Renal cortex interstitium (tissue), 11 donors: ENCODE measurements at regions not wholly inside any gene's neighbourhood (a gene's known extent, or its start where the extent isn't known, plus 50 kb on each side); places are given as distances from the start of the nearest gene placed in this dataset.
"Not testable (repeated sequence)": the region's sequence is repeated elsewhere in the genome, so short reads cannot be mapped to it uniquely, and the experiment has no call there.

Experiments used
- DNase-seq, 11 donors: peaks; one replicate each; pipeline ENCODE4 v3.0.0-alpha.2; 2013; ENCODE audit warnings: low read depth in 9 of 11, low spot score in 4 of 11; ENCODE audit errors: extremely low read depth in 1 of 11

- no peak for DNase-seq
Observed at GRCh38 chr18:8911408-8912340, 190.8 kb upstream of the NDUFV2 start.

DNA sequence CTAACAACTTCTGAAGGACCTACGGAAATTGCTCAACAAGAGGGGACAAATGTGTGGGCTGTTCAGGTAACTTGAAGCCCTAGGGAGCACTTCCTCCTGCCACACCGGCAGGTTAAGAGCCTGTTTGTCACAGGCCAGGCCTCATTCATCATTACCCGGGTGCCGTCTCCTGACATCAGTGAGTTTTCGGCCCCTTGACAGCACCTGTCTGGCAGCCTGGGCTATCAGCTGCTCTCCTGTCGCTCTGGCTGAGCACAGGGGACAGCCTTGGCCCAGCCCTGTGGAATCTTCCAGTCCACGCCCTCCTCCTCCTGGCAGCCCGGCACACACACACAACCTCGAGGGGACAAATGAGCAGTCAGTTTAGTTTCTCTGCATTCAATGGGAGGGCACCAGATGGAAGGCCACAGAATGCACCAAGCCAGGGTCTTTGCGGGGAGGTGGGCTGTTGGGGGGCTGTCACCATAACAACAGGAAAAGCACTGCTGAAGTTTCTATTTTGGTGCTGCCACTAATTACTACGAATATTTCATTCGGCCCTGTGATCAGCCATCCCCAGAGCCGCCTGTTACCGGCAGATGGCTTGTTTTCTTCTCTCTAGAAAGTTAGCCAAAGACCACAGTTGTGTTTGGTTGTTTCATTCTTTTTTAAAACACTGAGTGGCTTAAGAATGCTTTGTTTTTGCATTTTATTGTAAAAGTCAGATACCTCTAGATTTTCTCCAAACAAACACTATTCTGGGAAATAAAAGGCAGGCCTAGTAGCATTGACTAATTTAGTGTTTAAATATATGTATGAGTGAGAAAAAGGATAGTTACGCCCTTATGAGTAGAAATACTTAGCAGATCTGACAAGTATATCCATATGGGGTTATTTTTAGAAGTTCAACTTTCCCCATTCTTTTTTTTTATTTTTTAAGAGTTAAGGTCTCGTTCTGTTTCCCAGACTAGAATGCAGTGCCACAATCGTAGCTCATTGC lies 189.9 kb upstream of the NDUFV2 start:
- peak in 5 of 11 donors; percentile 34 to 62 (median 53) for DNase-seq

GRCh38 chr18:8913606-8914403 lies 188.7 kb upstream of the NDUFV2 start:
- DNase-seq, result not testable (repeated sequence)

DNA sequence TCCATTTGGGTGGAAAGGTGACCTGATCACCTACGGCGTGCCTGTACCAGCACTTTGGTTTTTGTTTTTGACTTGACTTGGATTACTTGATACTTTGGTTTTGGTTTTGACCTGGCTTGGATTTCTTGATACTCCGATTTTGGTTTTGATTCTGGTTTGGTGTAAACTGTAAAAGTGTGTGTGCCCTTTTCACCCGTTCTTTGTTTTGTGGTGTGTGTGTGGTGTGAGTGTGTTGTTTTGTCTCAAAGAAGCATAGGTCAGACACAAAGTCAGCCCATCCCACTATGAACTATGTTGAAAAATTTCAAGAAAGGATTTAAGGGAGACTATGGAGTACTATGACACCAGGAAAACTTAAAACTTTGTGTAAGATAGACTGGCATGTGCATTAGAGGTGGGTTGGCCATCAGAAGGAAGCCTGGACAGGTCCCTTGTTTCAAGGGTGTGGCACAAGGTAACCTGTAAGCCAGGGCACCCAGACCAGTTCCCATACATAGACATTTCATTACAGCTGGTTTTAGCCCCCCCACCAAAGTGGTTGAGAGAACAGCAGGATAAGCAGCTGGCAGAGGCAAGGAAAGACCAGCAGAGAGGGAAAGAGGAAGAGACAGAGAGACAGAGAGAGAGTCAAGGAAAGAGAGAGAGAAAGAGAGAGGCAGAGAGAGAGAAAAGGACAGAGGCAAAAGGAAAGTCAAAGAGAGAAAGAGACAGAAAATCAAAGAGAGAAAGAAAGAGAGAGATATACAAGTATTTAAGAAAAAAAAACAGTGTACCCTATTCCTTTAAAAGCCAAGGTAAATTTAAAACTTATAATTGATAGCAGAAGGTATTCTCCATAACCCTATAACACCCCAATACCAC lies 187.9 kb upstream of the NDUFV2 start:
- not testable (repeated sequence) for DNase-seq

GRCh38 chr18:8920856-8921787 lies 181.4 kb upstream of the NDUFV2 start:
- not testable (repeated sequence) for DNase-seq

DNA sequence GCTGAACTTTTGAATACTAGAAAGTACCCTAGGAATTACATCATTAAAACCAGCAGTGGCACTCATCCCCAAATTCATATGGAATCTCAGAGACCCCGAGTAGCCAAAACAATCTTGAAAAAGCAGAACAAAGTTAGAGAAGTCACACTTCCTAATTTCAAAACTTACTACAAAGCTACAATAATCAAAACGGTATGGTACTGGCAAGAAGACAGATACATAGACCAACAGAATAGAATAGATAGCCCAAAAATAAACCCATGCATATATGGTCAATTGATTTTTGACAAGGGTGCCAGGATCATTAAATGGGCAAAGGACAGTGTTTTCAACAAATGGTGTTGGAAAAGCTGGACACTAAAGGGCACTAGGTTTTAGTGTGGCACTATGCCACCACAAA lies 176.0 kb upstream of the NDUFV2 start:
- no peak for DNase-seq

DNA sequence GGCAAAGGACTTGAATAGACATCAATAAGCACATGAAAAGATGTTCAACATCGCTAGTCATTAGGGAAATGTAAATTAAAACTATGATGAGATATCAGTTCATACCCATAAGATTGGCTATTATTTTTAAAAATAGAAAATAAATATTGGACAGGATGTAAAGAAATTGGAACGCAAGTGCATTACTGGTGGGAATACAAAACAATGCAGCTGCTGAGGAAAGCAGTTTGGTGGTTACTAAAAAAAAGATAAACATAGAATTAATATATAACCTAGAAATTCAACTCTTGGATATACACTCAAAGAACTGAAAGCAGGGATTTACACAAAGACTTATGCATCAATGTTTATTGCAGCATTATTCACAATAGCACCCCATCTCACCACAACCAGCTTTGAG lies 174.5 kb upstream of the NDUFV2 start:
- DNase-seq, result no peak

GRCh38 chr18:8928847-8929780 lies 173.4 kb upstream of the NDUFV2 start:
- no peak for DNase-seq

DNA sequence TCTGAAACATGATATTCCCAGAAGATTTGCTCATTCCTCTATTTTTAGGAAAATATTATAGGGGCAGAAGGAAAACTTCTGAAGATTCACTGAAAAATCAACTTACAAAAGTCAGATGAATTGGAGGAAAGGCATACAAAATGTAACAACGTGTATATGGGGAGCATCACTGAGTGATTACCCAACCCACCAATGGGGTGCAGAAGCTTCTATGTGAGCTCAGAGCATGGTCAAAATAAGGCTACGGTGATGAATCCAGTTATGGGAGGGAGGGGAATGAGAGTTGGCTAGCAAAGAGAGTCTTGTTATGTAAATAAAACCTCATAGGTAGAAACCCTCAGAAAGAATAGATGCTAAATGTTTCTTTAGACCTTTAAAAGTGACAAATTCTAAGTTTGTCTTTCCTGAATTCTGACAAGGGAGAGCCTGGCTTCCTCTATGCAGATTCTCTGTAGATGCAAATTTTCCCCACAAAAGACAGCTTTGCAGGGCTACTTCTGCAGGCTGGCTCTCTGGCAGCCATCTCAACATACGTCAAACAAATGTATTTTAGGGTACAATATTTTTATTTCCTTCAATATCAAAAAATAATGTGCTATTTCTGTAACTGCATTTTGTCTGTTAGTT lies 171.4 kb upstream of the NDUFV2 start:
- no peak for DNase-seq

- no peak for DNase-seq
Observed at GRCh38 chr18:8932866-8933265, 169.6 kb upstream of the NDUFV2 start.

GRCh38 chr18:8933714-8934284 lies 168.7 kb upstream of the NDUFV2 start:
- no peak for DNase-seq

DNA sequence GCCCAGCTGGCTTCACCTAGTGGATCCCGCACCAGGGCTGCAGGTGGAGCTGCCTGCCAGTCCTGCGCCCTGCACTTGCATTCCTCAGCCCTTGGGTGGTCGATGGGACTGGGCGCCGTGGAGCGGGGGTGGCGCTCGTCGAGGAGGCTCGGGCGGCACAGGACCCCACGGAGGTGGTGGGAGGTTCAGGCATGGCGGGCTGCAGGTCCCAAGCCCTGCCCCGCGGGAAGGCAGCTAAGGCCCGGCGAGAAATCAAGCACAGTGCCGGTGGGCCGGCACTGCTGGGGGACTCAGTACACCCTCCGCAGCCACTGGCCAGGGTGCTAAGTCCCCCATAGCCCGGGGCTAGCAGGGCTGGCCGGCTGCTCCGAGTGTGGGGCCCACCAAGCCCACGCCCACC lies 167.2 kb upstream of the NDUFV2 start:
- DNase-seq, result not testable (repeated sequence)

DNA sequence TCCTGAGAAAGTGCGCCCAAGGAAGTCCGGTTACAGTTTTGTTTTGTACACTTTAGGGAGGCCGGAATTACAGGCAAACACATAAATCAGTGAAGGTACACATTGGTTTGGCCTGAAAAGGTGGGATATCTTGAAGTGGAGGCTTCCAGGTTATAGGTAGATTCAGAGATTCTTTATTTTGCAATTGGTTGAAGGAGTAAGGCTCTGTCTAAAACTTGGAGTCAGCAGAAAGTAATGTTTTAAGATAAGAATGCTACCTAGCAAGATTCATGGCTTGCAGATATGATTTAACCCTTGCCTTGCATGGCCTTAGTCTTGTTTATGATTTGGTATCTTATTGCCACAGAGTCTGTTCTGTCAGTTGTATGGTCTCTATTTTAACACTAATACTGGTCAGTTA lies 165.9 kb upstream of the NDUFV2 start:
- DNase-seq, result no peak

DNA sequence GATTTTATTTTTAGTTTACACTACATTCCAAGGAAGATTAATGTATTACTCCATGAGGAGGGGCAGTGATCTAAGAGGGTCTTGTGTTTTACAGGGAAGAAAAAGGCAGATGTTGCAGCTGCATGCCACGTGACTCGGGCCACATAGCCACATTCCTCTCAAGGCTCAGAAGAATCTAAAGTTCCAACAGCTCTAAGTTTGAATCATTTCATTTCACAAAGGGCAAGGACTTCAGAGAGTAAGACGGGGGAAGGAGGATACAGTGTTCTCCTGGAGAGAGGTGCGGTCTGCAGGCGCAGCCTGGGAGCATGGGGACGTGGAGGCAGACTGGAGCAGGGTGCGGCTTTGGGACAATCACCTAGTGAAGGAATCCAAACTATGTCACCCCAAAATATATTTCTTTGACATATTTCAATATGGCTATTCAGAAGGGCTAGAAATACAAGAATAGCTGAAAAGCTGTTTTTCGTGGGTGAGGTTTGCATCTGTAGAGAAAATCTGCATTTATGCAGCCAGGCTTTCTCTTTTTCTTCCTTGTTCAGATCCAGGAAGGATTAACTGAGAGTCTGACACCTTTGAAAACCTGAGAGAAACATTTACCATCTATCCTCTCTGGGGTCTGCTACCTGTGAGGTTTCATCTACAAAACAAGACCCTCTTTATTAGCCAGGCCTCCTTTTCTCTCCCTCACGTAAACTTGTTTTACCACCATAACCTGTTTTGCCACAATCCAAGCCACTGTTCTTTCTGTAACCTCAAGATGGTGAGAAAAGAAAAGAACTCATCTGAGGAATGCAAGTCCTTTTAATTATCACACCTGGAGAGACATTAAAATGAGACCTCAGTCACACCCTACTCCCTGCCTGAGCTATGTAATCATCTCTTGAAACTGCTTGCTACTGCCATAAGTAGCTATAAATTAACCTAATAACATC lies 165.1 kb upstream of the NDUFV2 start:
- peak in 3 of 11 donors; percentile 37 to 55 (median 53) for DNase-seq
